Keratinocyte (primary cell): ENCODE measurements at regions not wholly inside any gene's neighbourhood (a gene's known extent, or its start where the extent isn't known, plus 50 kb on each side); places are given as distances from the start of the nearest gene placed in this dataset.

Experiments used
- DNase-seq: peaks from one replicate; pipeline ENCODE4 v3.0.0-alpha.2; 2011; ENCODE audit warnings: low read depth, missing footprints, low spot score
- FAIRE-seq: peaks from 2 replicates; lab custom pipeline; 2011; peaks lifted over from hg19 to GRCh38; lab: Jason Lieb, UNC
- H2AFZ ChIP-seq: 2 replicates; pipeline ENCODE4 v1.6.0; 2012; ENCODE audit warnings: low read length, control low read depth, inconsistent platforms; ENCODE audit not compliant: control insufficient read depth
- H3K27ac ChIP-seq: 2 replicates; pipeline ENCODE4 v1.5.1; 2011; ENCODE audit warnings: low read length; ENCODE audit not compliant: control insufficient read depth, insufficient read depth
- H3K27me3 ChIP-seq: 3 replicates; pipeline ENCODE4 v1.6.0; 2011; ENCODE audit warnings: low read length; ENCODE audit not compliant: control insufficient read depth, insufficient read depth; ENCODE audit errors: extremely low read depth
- H3K36me3 ChIP-seq, 2 experiments: 2 replicates in 1 of 2; 3 replicates in 1 of 2; pipeline ENCODE4 v1.5.1; 2011; ENCODE audit warnings: low read length in 2 of 2, mild to moderate bottlenecking in 1 of 2; ENCODE audit not compliant: control insufficient read depth in 2 of 2, insufficient read depth in 2 of 2; ENCODE audit errors: extremely low read depth in 1 of 2
- H3K4me1 ChIP-seq: 3 replicates; pipeline ENCODE4 v1.5.1; 2011; ENCODE audit warnings: low read length; ENCODE audit not compliant: control insufficient read depth, insufficient read depth; ENCODE audit errors: extremely low read depth
- H3K4me2 ChIP-seq: 3 replicates; pipeline ENCODE4 v1.6.0; 2011; ENCODE audit warnings: low read depth, low read length; ENCODE audit not compliant: control insufficient read depth, insufficient read depth; ENCODE audit errors: extremely low read depth
- H3K4me3 ChIP-seq, 3 experiments: fragments of 200-600 bp in 1 of 3; sonication (generic) in 1 of 3; 2 replicates in 2 of 3; 3 replicates in 1 of 3; pipeline ENCODE4 v1.5.1; 2011 to 2016; ENCODE audit warnings: low read length in 3 of 3, mild to moderate bottlenecking in 3 of 3, control low read depth in 2 of 3, inconsistent platforms in 1 of 3, low read depth in 1 of 3, mixed read lengths in 1 of 3, mixed run types in 1 of 3, moderate library complexity in 1 of 3; ENCODE audit not compliant: control insufficient read depth in 2 of 3, insufficient read depth in 2 of 3; ENCODE audit errors: extremely low read depth in 1 of 3
- H3K79me2 ChIP-seq: 2 replicates; pipeline ENCODE4 v1.6.0; 2012; ENCODE audit warnings: low read length; ENCODE audit not compliant: control insufficient read depth, insufficient read depth
- H3K9ac ChIP-seq: 3 replicates; pipeline ENCODE4 v1.6.0; 2011; ENCODE audit warnings: low read length; ENCODE audit not compliant: control insufficient read depth, insufficient read depth; ENCODE audit errors: extremely low read depth
- H3K9me1 ChIP-seq: 3 replicates; pipeline ENCODE4 v1.6.0; 2011; ENCODE audit warnings: low read length; ENCODE audit not compliant: control insufficient read depth, insufficient read depth; ENCODE audit errors: extremely low read depth
- H3K9me3 ChIP-seq: 2 replicates; pipeline ENCODE4 v1.5.1; 2012; ENCODE audit warnings: low read depth, low read length; ENCODE audit not compliant: control insufficient read depth
- H4K20me1 ChIP-seq: 3 replicates; pipeline ENCODE4 v1.6.0; 2011; ENCODE audit warnings: low read length; ENCODE audit not compliant: control insufficient read depth, insufficient read depth; ENCODE audit errors: extremely low read depth
- EZH2 ChIP-seq: IDR thresholded peaks from one replicate; pipeline ENCODE4 v1.6.1; 2012; ENCODE audit warnings: inconsistent platforms, mild to moderate bottlenecking, low read length, moderate library complexity
- dilution Hi-C: fragments of 300-500 bp; cut with MboI; formaldehyde crosslinking; loops from one replicate; pipeline ENCODE4 v1.7.0; 2020; ENCODE audit warnings: low sequenced_read_pairs; ENCODE audit not compliant: extremely low pct_ligation_motif_present
- TF ChIP-seq, protein P1 (sequence below), 3 experiments: IDR thresholded peaks in 1 of 3; conservative IDR thresholded peaks in 1 of 3; optimal IDR thresholded peaks in 1 of 3; 2 replicates in 2 of 3; 3 replicates in 1 of 3; pipeline versions ENCODE3 to v1.5.1; 2011; ENCODE audit warnings: low read length in 3 of 3, mild to moderate bottlenecking in 3 of 3, moderate library complexity in 2 of 3, control low read depth in 1 of 3, inconsistent platforms in 1 of 3; ENCODE audit not compliant: insufficient read depth in 2 of 3; ENCODE audit errors: extremely low read depth in 1 of 3

DNA sequence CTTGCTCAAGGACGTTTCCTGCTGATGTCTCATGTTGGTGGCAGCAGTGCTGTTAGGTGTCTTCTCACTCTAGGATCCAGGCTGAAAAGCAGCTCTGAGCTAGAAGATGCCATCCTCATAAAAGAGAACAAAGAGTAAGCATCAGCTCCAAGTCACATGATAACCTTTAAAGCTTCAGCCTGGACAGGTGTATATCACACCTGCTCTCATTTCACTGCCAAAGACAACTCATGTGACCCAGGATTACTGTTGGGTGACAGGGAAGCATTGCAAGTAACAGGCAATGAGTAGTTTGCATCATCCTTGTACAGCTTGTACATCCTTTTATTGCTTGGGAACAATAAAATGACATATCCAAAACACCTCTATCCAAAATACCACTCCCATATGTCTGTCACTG is 423.4 kb upstream of the DPP6 start:
- Histone ChIP-seq H3K9me1 (no peaks in the 10 kb centered on the region), H3K27ac (no peak overlapping the region), H3K36me3 (no peaks in the 10 kb centered on the region), H3K27me3 (no peaks in the 10 kb centered on the region), H3K4me1 (no peaks in the 10 kb centered on the region), H3K9me3 (no peaks in the 10 kb centered on the region), H3K79me2 (no peaks in the 10 kb centered on the region), H4K20me1 (no peaks in the 10 kb centered on the region), H3K4me3 (no peak overlapping the region), H3K4me2 (no peak overlapping the region), H3K9ac (no peak overlapping the region), H2AFZ (no peak overlapping the region)
- TF ChIP-seq, protein P1, sequence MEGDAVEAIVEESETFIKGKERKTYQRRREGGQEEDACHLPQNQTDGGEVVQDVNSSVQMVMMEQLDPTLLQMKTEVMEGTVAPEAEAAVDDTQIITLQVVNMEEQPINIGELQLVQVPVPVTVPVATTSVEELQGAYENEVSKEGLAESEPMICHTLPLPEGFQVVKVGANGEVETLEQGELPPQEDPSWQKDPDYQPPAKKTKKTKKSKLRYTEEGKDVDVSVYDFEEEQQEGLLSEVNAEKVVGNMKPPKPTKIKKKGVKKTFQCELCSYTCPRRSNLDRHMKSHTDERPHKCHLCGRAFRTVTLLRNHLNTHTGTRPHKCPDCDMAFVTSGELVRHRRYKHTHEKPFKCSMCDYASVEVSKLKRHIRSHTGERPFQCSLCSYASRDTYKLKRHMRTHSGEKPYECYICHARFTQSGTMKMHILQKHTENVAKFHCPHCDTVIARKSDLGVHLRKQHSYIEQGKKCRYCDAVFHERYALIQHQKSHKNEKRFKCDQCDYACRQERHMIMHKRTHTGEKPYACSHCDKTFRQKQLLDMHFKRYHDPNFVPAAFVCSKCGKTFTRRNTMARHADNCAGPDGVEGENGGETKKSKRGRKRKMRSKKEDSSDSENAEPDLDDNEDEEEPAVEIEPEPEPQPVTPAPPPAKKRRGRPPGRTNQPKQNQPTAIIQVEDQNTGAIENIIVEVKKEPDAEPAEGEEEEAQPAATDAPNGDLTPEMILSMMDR (optimal IDR thresholded peaks at IDR 0.05 in 1 of 3, IDR thresholded peaks at IDR 0.05 in 1 of 3, conservative IDR thresholded peaks at IDR 0.05 in 1 of 3; ENCODE audit: extremely low read depth in 1 of 3, insufficient read depth in 2 of 3, low read length in 3 of 3): no peak
- no peak for TF ChIP-seq EZH2
- FAIRE-seq: no peak
- no peak for DNase-seq
- dilution Hi-C loops: no loop called here

DNA sequence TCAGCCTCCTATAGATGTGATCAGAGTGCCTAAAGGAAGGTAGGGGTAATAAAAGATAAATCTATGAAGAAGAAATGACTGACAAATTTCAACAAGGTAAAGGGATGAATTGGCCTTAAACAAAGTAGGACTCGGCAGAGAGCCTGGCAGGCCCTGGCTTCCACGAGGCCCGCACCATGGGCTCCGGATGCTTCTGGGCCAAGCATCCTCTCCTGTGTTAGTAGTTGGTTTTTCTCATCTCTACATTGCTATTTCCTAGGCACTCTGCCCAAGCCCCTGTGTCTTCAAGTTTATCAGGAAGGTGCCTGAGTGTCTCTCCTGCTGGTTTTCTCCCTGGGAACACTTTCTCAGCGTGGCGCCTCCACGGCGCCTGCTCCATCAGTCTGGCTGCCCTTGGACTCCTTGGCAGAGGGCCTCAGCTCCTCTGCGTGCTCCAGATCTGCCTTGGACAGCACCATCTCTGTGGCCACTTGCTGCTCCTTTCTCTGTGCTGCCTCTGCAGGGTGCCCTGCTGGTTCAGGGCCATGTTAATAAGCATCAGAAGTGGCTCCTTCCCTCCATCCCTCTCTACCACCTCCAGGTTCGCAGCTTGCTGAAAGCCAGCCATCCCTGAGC is 413.3 kb upstream of the DPP6 start:
- no peak for TF ChIP-seq EZH2
- TF ChIP-seq, protein P1 (optimal IDR thresholded peaks at IDR 0.05 in 1 of 3, IDR thresholded peaks at IDR 0.05 in 1 of 3, conservative IDR thresholded peaks at IDR 0.05 in 1 of 3; ENCODE audit: extremely low read depth in 1 of 3, insufficient read depth in 2 of 3, low read length in 3 of 3): no peak
- H2AFZ ChIP-seq: no peak overlapping the region
- H3K27me3 ChIP-seq: no peaks in the 10 kb centered on the region
- no peaks in the 10 kb centered on the region for H4K20me1 ChIP-seq
- H3K36me3 ChIP-seq: no peaks in the 10 kb centered on the region
- no peaks in the 10 kb centered on the region for H3K9me1 ChIP-seq
- no peak overlapping the region for H3K27ac ChIP-seq
- DNase-seq (no peak), FAIRE-seq (no peak)
- no peaks in the 10 kb centered on the region for H3K9me3 ChIP-seq
- H3K4me2 ChIP-seq: no peak overlapping the region
- H3K4me1 ChIP-seq: no peaks in the 10 kb centered on the region
- no peak overlapping the region for H3K9ac ChIP-seq
- H3K79me2 ChIP-seq: no peaks in the 10 kb centered on the region
- dilution Hi-C loops: no loop called here
- H3K4me3 ChIP-seq: no peak overlapping the region
